Neuronal stem cell (in vitro differentiated cells): ENCODE measurements at regions not wholly inside any gene's neighbourhood (a gene's known extent, or its start where the extent isn't known, plus 50 kb on each side); places are given as distances from the start of the nearest gene placed in this dataset.
"Not testable (repeated sequence)": the region's sequence is repeated elsewhere in the genome, so short reads cannot be mapped to it uniquely, and the experiment has no call there.

Source experiments
- DNase-seq: peaks from one replicate; pipeline ENCODE4 v3.0.0-alpha.2; 2013; ENCODE audit warnings: low spot score
- H2AFZ ChIP-seq: one replicate; pipeline ENCODE4 v1.6.1; 2013; ENCODE audit warnings: mild to moderate bottlenecking, low read length, inconsistent platforms
- H2AK5ac ChIP-seq: 2 replicates; pipeline ENCODE4 v1.6.1; 2013; ENCODE audit warnings: low read depth, mild to moderate bottlenecking, inconsistent platforms, low read length, moderate library complexity, mixed read lengths
- H2BK120ac ChIP-seq: 2 replicates; pipeline ENCODE4 v1.6.1; 2013; ENCODE audit warnings: low read depth, mild to moderate bottlenecking, inconsistent platforms, low read length, moderate library complexity, mixed read lengths
- H2BK12ac ChIP-seq: one replicate; pipeline ENCODE4 v1.6.1; 2013; ENCODE audit warnings: low read length, inconsistent platforms
- H2BK15ac ChIP-seq: 2 replicates; pipeline ENCODE4 v1.6.1; 2013; ENCODE audit warnings: mild to moderate bottlenecking, low read length, inconsistent platforms, mixed read lengths
- H2BK5ac ChIP-seq: one replicate; pipeline ENCODE4 v1.6.1; 2013; ENCODE audit warnings: inconsistent platforms, mild to moderate bottlenecking, low read length, moderate library complexity
- H3K14ac ChIP-seq: one replicate; pipeline ENCODE4 v1.6.1; 2013; ENCODE audit warnings: low read length, inconsistent platforms
- H3K18ac ChIP-seq: 2 replicates; pipeline ENCODE4 v1.6.1; 2013; ENCODE audit warnings: low read length, inconsistent platforms
- H3K23ac ChIP-seq: 2 replicates; pipeline ENCODE4 v1.6.1; 2013; ENCODE audit warnings: low read depth, mild to moderate bottlenecking, mixed read lengths, low read length, inconsistent platforms; ENCODE audit not compliant: poor library complexity
- H3K27ac ChIP-seq: replicated peaks from 3 replicates; pipeline ENCODE4 v1.5.1; 2013; ENCODE audit warnings: low read length, inconsistent platforms
- H3K27me3 ChIP-seq, 3 experiments: 2 replicates each; pipeline ENCODE4 v1.6.1; 2013; ENCODE audit warnings: low read length in 3 of 3, mild to moderate bottlenecking in 2 of 3, inconsistent platforms in 1 of 3, low read depth in 1 of 3, mixed read lengths in 1 of 3, moderate library complexity in 1 of 3; ENCODE audit not compliant: control insufficient read depth in 3 of 3, insufficient read depth in 3 of 3
- H3K36me3 ChIP-seq, 2 donors: replicated peaks in 1 of 2; 2 replicates each; pipeline ENCODE4 v1.6.1; 2013; ENCODE audit warnings: low read length in 2 of 2; ENCODE audit not compliant: control insufficient read depth in 2 of 2, insufficient read depth in 2 of 2
- H3K4ac ChIP-seq: 2 replicates; pipeline ENCODE4 v1.6.1; 2013; ENCODE audit warnings: inconsistent platforms, mild to moderate bottlenecking, low read length, moderate library complexity
- H3K4me1 ChIP-seq, 2 donors: 1 replicate in 1 of 2; 2 replicates in 1 of 2; pipeline ENCODE4 v1.6.1; 2013; ENCODE audit warnings: low read length in 2 of 2, low read depth in 1 of 2; ENCODE audit not compliant: control insufficient read depth in 2 of 2, insufficient read depth in 1 of 2
- H3K4me2 ChIP-seq: one replicate; pipeline ENCODE4 v1.6.1; 2013; ENCODE audit warnings: mild to moderate bottlenecking, low read length, inconsistent platforms; ENCODE audit not compliant: insufficient read depth, poor library complexity, severe bottlenecking
- H3K4me3 ChIP-seq, 2 donors: 2 replicates each; pipeline ENCODE4 v1.5.1; 2013; ENCODE audit warnings: low read length in 2 of 2, mild to moderate bottlenecking in 2 of 2, inconsistent platforms in 1 of 2, moderate library complexity in 1 of 2
- H3K79me1 ChIP-seq: one replicate; pipeline ENCODE4 v1.6.1; 2013; ENCODE audit warnings: low read depth, mild to moderate bottlenecking, inconsistent platforms, low read length, moderate library complexity
- H3K9ac ChIP-seq: one replicate; pipeline ENCODE4 v1.6.1; 2013; ENCODE audit warnings: mild to moderate bottlenecking, low read depth, low read length, inconsistent platforms; ENCODE audit not compliant: poor library complexity
- H3K9me3 ChIP-seq, 2 donors: replicated peaks in 1 of 2; 2 replicates each; pipeline versions ENCODE3 to v1.6.1; 2013; ENCODE audit warnings: low read length in 2 of 2, mild to moderate bottlenecking in 2 of 2, inconsistent platforms in 1 of 2, low read depth in 1 of 2, mixed read lengths in 1 of 2, moderate library complexity in 1 of 2; ENCODE audit not compliant: control insufficient read depth in 2 of 2, insufficient read depth in 1 of 2
- H4K8ac ChIP-seq: one replicate; pipeline ENCODE4 v1.6.1; 2013; ENCODE audit warnings: low read depth, mild to moderate bottlenecking, inconsistent platforms, low read length, moderate library complexity
- H4K91ac ChIP-seq: one replicate; pipeline ENCODE4 v1.6.1; 2013; ENCODE audit warnings: low read length, low read depth, mild to moderate bottlenecking, inconsistent platforms; ENCODE audit not compliant: poor library complexity
- WGBS, 2 donors: extraction: QIAGEN DNeasy Blood & Tissue Kit; methylation state at CpG; one replicate each; pipeline ENCODE4 v1.1.7; 2013; ENCODE audit warnings: missing lambda C conversion rate in 2 of 2, mixed read lengths in 1 of 2; ENCODE audit not compliant: insufficient read length in 2 of 2, insufficient replicate concordance in 1 of 2; ENCODE audit errors: extremely low coverage in 2 of 2; 5-methylcytosine and 5-hydroxymethylcytosine counted together

DNA sequence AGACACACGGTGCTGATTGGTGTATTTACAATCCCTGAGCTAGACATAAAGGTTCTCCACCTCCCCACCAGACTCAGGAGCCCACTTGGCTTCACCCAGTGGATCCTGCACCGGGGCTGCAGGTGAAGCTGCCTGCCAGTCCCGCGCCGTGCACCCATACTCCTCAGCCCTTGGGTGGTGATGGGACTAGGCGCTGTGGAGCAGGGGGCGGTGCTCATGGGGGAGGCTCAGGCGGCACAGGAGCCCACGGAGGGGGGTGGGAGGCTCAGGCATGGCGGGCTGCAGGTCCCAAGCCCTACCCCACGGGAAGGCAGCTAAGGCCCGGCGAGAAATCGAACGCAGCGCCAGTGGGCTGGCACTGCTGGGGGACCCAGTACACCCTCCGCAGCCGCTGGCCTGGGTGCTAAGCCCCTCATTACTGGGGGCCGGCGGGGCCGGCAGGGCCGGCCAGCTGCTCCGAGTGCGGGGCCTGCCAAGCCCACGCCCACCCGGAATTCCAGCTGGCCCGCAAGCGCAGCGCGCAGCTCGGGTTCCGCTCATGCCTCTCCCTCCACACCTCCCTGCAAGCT is 1447.2 kb downstream of the RAPGEF2 start:
- not testable (repeated sequence) for H2AFZ ChIP-seq, H3K4me1 ChIP-seq, H2BK15ac ChIP-seq, H2BK5ac ChIP-seq, H3K36me3 ChIP-seq, H3K9ac ChIP-seq, H3K4ac ChIP-seq, H3K4me2 ChIP-seq, H3K4me3 ChIP-seq, H2BK12ac ChIP-seq, H2AK5ac ChIP-seq, H4K91ac ChIP-seq, H4K8ac ChIP-seq, H3K23ac ChIP-seq, H3K27ac ChIP-seq, DNase-seq, H3K27me3 ChIP-seq, H3K9me3 ChIP-seq, H3K14ac ChIP-seq, H3K79me1 ChIP-seq, H2BK120ac ChIP-seq
- WGBS, 2 donors = no CpG with 5 or more reads among the region's 32 CpGs
- H3K18ac ChIP-seq = peak overlapping the region; percentile 38

GRCh38 chr4:160562661-160563060 is 1459.8 kb downstream of the RAPGEF2 start:
- no peak overlapping the region for H2AFZ ChIP-seq
- H3K9ac ChIP-seq = no peak overlapping the region
- no peaks in the 10 kb centered on the region for H3K9me3 ChIP-seq
- H3K23ac ChIP-seq = no peak overlapping the region
- no peak overlapping the region for H3K4me2 ChIP-seq
- no peak overlapping the region for H4K8ac ChIP-seq
- no peak overlapping the region for H2BK15ac ChIP-seq
- H3K27ac ChIP-seq = no peak overlapping the region
- H3K14ac ChIP-seq = no peak overlapping the region
- no peaks in the 10 kb centered on the region for H3K79me1 ChIP-seq
- H3K4ac ChIP-seq = no peak overlapping the region
- H2BK12ac ChIP-seq = no peak overlapping the region
- no peaks in the 10 kb centered on the region for H3K27me3 ChIP-seq
- no peaks in the 10 kb centered on the region for H3K4me1 ChIP-seq
- DNase-seq = no peak
- no peak overlapping the region for H3K18ac ChIP-seq
- no CpG with 5 or more reads among the region's 4 CpGs for WGBS, 2 donors
- H2BK5ac ChIP-seq = no peak overlapping the region
- H2AK5ac ChIP-seq = no peak overlapping the region
- no peak overlapping the region for H4K91ac ChIP-seq
- no peak overlapping the region for H2BK120ac ChIP-seq
- H3K36me3 ChIP-seq = no peaks in the 10 kb centered on the region
- H3K4me3 ChIP-seq = no peak overlapping the region

DNA sequence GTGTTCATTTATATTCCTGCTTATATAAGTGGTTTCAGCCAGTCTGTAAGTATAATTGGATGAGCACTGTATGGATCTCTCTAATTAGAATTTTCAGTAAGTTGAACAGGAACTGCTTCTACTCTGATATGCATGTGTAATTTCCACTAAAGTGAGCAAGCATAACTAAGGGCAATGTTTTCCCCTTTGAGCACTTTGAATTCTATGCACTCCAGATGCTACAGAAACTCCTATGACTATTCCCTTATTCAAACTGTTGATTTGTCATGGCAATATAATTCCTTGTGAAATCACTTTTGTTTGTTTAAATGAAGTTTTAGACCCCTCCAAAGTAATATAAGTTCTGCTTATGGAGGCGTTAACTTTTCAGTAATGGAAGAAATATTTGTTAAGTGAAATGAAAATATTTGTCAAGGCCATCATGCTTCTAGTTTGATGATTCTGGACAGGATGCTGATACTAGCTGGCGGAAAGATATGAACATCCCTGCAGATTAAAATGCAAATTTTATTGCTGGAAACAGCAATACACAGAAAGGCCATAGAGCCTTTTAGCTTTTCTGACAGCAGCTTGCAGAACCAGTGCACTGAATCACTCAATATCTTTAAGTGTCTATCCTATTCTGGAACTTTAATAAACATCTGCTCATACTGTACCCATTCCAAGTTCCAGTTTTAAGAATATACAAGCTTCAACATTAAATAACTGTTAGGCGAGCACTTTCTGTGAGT is 1460.8 kb downstream of the RAPGEF2 start:
- H4K91ac ChIP-seq = no peak overlapping the region
- no peaks in the 10 kb centered on the region for H3K4me1 ChIP-seq
- WGBS, 2 donors = no CpG with 5 or more reads among the region's 3 CpGs
- H3K18ac ChIP-seq = no peak overlapping the region
- H2BK120ac ChIP-seq = no peak overlapping the region
- H3K14ac ChIP-seq = no peak overlapping the region
- no peaks in the 10 kb centered on the region for H3K36me3 ChIP-seq
- H3K27me3 ChIP-seq = no peaks in the 10 kb centered on the region
- H3K4me3 ChIP-seq = no peak overlapping the region
- H3K4ac ChIP-seq = no peak overlapping the region
- H3K9ac ChIP-seq = no peak overlapping the region
- H3K27ac ChIP-seq = no peak overlapping the region
- no peaks in the 10 kb centered on the region for H3K79me1 ChIP-seq
- H2AFZ ChIP-seq = peak overlapping the region; percentile 29
- no peak overlapping the region for H3K4me2 ChIP-seq
- H3K9me3 ChIP-seq = no peaks in the 10 kb centered on the region
- no peak overlapping the region for H2BK5ac ChIP-seq
- no peak overlapping the region for H2BK15ac ChIP-seq
- H2AK5ac ChIP-seq = no peak overlapping the region
- no peak overlapping the region for H4K8ac ChIP-seq
- H2BK12ac ChIP-seq = no peak overlapping the region
- no peak for DNase-seq
- H3K23ac ChIP-seq = no peak overlapping the region

DNA sequence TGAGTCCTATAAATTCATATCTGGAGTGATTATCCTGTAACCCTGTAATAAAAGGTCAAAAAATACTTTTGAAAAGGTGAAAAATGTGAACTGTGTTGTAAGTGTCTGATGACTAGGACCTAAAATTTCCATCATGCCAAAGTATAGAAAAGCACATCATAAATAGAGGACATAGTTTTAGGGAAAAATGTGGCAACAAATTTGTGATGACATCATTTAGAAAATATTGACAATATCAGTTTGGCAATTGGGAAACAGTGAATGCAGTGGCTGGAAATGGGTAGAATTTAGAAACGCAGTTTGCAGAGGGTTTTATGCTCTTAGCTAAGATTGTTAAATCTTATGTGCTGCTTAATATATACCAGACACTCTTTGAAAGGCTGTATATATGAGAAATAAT is 1464.8 kb downstream of the RAPGEF2 start:
- Histone ChIP-seq H3K4ac (no peak overlapping the region), H3K9ac (no peak overlapping the region), H3K79me1 (no peaks in the 10 kb centered on the region), H3K4me3 (no peak overlapping the region), H4K8ac (no peak overlapping the region), H3K27me3 (no peaks in the 10 kb centered on the region), H2AFZ (no peak overlapping the region), H3K4me1 (no peaks in the 10 kb centered on the region), H3K14ac (no peak overlapping the region), H3K9me3 (no peaks in the 10 kb centered on the region), H2BK15ac (no peak overlapping the region), H3K23ac (no peak overlapping the region), H4K91ac (no peak overlapping the region), H2BK12ac (no peak overlapping the region), H2BK120ac (no peak overlapping the region), H3K18ac (no peak overlapping the region), H3K27ac (no peak overlapping the region), H2AK5ac (no peak overlapping the region), H3K4me2 (no peak overlapping the region), H2BK5ac (no peak overlapping the region), H3K36me3 (no peaks in the 10 kb centered on the region)
- no peak for DNase-seq
- WGBS, 2 donors = no CpG with 5 or more reads among the region's 1 CpG
